Right renal pelvis (tissue), 4 donors: ENCODE measurements at regions not wholly inside any gene's neighbourhood (a gene's known extent, or its start where the extent isn't known, plus 50 kb on each side); places are given as distances from the start of the nearest gene placed in this dataset.
"Not testable (repeated sequence)": the region's sequence is repeated elsewhere in the genome, so short reads cannot be mapped to it uniquely, and the experiment has no call there.

Experiments
- DNase-seq, 4 donors: peaks; one replicate each; pipeline ENCODE4 v3.0.0-alpha.2; 2013; ENCODE audit warnings: low read depth in 4 of 4, low spot score in 3 of 4, missing footprints in 1 of 4

DNA sequence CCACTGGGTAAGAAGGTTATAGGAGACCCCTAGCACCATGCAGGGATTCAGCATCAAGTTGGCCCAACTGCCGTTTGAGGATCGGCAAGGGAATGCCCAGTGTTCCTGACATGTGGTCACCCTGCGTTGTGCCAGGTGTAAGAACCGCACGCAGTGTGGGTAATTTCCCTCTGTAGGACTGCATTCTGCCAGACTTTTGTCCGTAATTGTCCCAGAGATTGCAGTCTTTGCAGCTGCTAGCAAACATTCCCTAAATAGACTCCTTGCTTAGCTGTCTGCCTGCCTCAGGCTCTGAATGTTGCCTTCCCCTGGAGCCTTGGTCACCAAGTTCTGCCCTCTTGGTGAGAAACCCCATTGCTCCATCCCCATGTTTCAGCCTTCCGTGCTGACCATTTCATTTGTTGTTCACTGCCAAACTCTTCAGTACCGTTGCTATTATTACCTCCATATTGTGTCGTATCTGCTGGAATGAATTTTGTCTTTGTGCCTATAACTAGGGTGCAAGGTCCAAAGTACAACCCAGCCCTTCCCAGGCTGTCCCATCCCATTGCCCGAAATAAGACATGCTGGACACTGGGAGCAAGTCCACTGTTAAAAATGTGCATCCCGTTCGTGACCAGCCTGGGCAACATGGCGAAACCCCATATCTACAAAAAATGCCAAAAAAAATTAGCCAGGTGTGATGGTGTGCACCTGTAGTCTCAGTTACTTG is 53.8 kb upstream of the USP9X start:
- DNase-seq, result no peak

DNA sequence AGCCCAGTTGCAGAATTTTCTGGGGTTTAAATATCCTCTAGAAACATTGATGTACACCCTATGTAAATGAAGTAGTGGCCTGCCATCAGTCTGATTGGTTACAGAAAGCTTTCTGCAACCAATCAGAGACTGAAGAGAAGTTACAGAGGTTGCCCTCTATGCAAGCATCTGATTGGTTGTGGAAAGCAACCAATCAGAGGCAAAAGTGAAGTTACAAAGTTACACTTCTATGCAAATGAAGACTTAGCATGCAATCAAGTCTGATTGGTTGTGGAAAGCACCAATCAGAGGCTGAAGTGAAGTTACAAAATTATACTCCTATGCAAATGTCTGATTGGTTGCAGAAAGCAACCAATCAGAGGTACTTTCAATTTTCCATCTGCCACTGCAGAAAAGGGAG is 51.9 kb upstream of the USP9X start:
- no peak for DNase-seq

GRCh38 chrX:41034902-41035301 is 50.3 kb upstream of the USP9X start:
- not testable (repeated sequence) for DNase-seq
